HG03457 (cell line): ENCODE measurements at regions not wholly inside any gene's neighbourhood (a gene's known extent, or its start where the extent isn't known, plus 50 kb on each side); places are given as distances from the start of the nearest gene placed in this dataset.
"Not testable (repeated sequence)": the region's sequence is repeated elsewhere in the genome, so short reads cannot be mapped to it uniquely, and the experiment has no call there.

Source experiments
- ATAC-seq: cut with Tn5 transposase; IDR thresholded peaks from one replicate; pipeline ENCODE4 v1.9.1; 2021; ENCODE audit warnings: moderate number of reproducible peaks; ENCODE audit not compliant: unreplicated experiment

DNA sequence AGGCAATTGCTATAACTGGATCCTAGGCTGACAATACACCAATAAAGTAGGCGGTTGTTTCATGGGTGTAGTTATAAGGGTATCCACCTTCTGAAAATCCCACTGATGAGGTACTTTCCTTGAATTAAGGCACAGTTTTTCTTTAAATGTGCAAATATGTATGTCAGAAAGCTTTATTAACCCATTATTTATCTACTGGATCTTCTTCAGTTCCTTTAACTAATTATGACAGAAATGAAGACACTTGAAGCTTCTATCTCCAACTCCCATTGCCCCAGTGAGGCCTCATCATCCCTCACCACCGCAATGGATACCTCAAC lies 159.6 kb upstream of the KLF3 start:
- ATAC-seq: no peak

DNA sequence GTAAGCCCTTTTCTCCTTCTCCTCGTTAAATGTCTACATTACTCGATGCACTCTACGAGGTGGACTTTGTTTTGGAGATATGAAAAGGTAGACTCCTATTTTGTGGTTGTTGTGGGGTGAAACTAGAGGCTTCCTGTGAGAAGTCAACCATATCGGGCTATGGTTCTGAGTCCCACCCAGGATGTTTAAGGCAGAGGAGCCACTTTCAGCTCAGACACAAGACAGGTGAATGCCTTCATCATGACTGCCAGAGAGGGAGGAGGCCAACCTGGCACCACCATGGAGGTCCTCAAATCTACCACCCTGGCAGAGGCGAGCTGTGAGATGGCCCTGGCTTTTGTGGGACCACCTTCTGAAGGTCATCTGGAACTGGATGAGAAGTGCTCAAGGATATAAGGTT lies 154.4 kb upstream of the KLF3 start:
- no peak for ATAC-seq

DNA sequence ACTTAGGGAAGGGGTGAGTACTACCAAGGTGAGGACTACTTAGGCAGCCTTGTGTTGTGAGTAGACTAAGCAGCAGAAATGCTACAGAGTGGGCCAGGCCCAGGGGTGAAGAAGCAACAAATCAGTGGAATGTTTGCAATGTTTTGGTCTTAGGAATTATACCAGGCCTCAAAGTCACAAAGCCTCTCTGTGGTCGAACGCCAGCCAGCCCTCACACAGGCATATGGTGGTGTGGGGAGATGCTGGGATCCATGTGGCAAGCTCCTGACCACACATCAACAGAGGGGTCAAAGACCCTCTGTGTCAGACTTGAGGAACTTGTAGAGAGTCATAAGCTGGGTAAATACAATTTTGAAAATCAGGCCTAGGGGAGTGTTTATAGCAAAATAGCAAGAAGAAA lies 153.8 kb upstream of the KLF3 start:
- no peak for ATAC-seq

DNA sequence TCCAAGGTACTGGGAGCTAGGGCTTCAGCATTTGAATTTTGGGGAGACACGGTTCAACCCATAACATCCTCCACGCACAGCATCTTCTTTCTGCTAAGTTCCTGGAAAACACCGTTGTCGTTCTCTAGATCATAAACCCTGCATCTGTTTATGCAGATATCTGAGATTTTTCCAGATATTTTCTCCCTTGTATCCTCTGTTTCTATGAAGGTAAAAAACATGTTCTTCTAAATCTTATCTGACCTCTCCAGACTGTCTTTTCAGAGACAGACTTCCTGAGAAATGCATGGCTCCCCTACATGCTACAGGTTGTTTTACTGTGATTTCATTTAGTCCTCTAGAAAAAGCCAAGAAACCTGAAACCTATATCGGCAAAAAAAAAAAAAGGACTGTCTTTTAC lies 152.3 kb upstream of the KLF3 start:
- ATAC-seq: no peak

DNA sequence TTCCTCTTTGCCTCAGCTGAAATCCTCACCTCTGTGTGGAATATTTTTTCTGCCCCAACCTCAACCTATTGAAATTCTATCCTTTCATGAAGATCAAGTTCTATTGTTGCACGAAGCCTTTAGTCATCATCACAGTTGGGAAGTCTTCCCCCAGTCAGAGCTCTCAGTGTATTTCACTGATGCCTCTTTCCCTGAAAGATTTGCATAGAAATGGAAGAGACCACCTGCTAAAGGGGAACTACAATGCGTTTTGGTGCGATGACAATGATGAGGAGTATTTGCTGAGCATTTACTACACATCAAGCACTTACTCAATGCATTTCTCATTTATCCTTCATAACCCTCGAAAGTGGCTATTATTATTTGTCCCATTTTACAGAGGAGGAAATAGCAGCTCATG lies 151.2 kb upstream of the KLF3 start:
- ATAC-seq: no peak

DNA sequence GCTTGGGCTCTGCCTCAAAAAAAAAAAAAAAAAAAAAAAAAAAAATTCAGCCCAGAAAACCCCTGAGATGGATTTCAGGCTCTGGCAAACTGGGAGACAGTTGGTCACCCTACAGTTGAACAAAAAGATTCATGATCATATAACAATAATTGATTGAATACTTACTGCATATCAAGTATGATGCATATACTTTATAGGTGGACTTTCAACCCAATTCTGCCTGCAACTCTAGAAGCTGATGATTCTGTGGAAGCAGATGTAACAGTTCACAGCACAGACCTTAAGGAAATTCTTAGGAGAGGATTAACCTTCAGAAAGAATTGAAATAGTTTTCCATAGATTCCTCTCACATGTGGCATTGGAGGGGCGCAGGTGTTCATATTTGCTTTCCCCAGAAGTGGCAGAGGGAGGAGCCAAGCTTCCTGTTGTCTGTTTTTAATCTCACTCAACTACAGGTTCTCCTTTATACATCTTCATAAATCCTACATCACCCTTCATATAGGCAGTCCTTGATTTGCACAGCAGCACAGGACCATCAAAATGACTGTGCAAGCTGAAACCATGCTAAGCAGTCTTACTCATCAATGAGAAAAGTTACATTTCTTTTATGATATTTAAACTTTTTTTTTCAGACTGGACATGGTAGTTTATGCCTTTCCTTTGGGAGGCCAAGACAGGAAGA lies 149.4 kb upstream of the KLF3 start:
- no peak for ATAC-seq

DNA sequence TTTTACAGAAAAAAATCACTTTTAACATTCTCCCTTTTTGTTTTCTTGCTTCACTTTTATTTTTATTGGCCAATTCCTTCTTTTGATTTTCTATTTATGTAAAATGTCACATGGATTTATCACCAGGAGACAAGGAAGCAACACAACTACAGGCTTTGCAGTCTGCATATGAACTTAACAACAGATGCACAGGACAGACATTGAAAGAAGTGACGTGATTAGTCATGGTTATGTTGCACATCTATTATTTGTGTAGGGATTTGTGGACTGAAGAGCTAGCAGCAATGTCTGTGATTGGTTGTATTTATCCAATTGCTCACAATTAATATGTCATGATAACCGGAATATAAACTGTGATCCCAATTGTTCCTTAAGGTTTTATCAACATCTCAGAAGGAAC lies 147.8 kb upstream of the KLF3 start:
- no peak for ATAC-seq

DNA sequence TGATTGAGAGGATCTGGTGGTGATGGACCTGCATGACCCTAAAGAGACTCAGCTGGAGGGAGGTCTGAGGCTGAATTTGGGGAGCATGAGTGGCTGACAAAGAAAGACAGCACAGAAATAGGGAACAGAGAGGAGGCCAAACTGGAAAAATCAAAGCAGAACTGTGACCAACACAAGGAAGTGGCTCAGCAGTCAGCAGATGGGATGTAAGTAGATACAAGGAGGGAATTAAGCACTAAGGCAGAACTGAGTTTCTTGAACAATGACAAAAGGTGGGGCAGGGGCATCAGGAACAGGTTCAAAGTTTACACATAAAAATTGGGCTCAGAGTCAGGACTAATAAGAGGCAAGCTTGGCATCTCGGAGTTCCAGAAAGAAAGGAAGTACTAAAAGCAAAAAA lies 144.3 kb upstream of the KLF3 start:
- no peak for ATAC-seq

DNA sequence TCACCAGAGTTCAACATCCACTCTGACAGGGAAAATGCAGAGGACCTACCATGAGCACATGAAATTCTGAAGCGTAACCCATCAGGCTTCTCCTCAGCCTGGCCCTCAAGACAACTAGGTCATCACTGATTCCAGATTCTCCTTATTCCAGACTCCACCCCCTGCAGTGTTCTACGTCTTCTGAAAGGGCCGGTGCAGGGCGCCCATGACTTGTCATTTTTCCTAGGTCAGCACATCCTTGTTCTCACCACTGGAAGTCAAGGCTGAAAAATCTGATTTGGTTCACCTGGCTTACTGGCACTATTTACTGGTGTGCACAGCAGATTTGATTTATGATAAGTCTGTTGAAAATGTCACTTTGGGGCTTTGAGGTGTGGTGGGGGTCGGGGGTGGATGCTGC lies 140.9 kb upstream of the KLF3 start:
- ATAC-seq: no peak

DNA sequence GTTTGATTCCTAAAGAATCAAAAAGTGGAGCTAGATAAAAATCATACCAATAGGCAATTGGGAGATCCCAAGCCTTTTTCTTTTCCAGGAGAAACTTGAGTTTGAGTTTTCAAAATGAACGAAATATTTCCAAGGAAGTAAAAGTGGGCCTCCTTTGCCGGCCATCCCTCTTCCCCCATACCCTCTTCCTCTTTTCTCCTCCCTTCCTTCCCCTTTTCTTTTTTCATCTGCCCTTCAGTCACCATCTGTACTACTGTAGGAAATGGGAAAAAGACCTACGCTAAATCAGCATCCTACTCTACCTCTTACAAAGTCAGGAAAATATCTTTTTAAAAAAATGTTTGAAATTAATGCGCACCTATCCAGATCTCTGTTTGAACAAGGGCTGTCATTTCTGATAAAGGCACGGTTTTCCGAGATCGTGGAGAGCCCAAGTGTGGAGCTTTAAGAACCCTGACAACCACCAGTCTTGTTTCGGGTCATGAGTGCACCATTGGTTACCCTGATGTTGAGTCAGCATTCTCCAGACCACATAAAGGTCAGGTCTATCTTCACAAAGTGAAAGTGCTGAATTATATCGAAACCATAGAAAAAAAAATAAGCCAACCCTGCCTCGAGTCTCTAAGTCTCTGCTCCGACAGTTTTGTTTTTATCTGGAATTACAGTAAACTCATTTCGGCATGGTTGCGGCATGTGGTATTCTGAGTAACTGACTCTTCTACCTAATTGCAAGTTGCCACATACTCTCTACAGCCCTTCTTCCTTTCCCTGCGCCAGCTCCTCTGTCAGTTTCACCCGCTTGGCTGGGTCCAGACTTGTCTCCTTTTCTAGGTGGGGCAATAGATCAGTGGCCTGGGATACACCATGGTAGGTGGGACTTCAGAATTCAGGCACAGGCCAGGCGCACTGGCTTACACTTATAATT lies 140.2 kb upstream of the KLF3 start:
- peak; percentile 91 for ATAC-seq

DNA sequence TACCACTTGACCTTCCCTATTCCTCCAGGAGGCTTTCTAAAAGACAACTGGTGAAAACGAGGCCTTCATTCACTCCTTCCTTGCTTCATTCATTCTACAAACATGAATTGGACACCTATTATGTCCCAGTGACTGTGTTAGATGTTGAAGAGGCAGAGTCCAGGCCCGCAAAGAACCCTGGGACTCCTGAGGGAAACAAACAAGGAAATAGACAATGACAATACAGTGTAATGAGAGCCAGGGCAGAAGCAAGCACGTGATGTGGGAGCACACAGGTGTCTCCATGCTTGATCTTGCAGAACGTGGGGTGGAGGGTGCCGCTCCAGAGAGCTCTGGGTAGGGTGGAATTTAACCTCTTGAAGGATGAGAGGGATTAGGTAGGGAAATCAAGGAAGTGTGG lies 137.6 kb upstream of the KLF3 start:
- no peak for ATAC-seq

DNA sequence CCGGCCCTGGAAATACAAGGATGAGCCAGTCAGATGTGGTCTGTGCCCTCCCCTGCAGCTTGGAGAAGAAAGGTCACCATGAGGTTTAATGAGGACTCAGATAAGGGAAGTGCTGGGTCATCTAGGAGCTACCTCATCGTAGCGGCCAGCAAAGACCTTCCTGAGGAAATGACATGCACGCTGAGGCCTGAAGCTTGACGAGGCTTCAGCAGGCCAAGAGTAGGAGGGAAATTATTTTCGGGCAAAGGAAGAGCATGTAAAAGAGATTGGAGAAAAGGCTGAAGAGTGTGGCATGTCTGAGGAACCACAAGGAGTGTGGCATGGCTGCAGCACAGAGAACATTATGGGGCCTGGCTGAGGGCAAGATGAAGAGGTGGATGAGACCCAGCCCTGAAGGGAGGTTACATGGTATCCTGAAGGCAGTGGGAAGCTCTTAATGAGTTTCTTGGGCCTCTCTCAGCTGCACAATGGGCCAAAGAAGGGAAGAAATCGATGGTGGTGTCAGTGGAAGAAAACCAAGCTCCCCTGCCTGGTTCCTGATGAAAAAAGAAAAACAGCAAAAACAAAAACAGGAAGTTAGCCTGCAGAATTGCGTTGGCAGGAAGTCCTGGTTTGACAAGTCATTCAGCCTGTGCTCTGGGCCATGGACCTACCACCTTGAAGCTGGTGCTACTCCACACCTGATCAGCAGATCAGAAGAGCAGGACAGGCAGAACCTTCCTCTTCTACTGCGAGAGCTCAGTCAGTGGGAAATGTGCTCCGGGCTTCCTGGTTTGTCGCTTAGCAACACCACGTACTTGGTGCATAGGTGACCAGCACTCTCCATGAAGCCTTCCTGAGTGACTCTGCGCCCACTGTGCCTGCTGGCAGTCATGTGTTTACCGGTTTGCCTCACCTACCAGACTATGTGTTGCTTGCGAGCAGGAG lies 134.5 kb upstream of the KLF3 start:
- no peak for ATAC-seq

DNA sequence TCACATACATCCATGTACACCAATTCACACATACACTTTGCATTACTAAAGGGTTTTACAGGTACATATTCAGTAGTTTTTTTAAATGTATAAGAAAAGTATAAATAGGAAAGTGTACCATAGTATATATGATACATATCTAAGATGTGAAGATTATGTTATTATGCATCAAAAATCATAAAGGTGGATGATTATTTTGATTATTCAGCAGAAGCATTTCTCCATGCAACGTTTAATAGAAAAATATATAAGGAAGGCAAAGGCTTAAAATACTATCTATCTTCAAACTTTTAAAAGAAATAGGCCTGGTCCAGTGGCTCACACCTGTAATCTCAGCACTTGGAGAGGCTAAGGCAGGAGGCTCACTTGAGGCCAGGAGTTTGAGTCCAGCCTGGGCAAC lies 133.5 kb upstream of the KLF3 start:
- ATAC-seq: no peak

DNA sequence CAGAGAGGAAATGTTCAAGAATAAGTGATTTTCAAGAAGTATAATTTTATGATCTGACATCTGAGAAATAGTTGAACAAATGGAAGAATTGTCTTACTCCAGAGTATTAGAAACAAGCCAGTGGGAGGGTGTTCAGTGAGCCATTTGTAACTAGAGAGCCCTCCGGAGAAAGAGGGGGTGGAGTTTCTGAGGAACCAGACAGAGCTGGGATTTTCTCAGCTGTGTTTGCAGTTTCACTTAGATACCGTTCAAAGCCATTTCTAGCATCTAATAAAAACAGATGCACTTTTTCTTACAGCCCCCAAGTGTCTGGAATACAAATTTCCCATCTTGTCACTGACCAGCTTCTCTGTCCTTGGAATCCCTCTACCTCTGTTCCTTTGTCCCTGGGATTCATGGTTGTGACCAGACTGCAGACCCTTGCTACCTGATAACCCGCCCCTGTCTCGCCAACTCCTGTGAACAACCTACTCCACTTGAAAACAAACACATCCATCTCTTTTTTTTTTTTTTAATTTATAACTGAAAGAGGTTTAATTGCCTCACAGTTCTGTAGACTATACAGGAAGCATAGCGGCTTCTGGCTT lies 132.8 kb upstream of the KLF3 start:
- no peak for ATAC-seq

DNA sequence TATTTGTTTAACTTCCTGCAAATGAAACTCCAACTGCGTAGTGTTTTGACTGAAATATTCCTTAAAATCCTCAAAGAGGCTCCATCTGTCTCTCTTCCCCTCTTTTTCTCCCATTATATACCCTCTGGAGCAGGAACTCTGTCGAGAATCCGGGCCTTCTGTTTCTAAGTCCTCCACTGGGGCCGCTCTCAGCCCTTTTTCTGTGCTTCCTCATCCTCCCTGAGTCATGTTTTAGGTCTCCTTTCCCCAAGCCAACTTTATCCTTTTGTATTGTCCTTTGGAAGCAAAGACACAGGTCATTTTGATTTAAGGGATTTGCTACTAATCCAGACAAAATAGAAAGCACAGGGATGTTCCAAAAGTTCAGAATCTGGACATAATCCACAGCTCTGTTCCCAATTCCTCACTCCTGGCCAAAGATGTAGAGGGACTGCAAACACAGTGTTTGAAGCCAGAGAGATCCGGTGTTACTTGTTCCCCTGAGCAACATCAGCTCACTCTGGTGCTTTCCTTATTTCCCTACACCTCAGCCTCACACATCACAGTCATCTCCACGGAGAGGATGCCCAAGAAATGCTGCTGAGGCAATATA lies 131.0 kb upstream of the KLF3 start:
- no peak for ATAC-seq

DNA sequence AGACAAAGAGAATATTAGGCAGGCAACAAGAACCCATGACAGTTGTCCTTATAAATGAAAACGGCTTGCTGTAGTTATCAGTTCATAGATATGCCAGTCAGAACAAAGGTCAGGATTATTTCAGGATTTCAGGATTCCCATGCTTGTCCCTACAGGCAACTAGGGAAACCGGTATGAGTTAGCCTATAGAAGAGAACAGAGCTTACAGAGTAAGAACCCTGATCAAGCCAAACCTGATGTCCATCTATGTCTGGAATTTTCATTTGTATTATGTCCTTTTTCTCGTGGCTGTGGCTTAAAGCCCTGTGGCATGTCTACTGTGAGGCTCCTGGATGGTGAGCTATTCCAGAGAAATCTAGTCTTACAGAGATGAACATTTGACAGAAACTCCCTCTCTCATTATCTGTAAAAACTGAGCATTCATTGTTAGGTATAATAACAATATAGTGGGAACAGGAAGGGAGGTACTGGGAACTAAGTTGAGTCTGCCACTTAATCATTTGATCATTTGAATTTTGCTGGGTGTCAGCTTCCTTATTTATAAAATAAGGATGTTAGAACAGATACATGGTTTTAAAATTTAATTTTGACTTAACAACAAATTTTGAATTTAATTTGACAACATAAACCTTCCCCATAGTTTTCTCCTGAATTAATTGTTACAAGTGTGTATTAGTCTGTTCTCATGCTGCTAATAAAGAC lies 129.5 kb upstream of the KLF3 start:
- no peak for ATAC-seq

DNA sequence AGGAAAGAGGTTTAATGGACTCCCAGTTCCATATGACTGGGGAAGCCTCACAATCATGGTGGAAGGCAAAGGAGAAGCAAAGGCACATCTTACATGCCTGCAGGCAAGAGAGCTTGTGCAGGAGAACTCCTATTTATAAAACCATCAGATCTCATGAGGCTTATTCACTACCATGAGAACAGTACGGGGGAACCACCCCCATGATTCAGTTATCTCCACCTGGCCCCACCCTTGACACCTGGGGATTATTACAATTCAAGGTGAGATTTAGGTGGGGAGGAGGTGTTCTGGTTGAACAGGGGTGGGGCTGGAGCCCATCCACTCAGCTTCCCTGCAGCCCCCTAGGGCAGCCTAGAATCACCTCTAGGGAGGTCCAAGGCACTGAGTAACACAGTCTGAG lies 128.9 kb upstream of the KLF3 start:
- not testable (repeated sequence) for ATAC-seq

DNA sequence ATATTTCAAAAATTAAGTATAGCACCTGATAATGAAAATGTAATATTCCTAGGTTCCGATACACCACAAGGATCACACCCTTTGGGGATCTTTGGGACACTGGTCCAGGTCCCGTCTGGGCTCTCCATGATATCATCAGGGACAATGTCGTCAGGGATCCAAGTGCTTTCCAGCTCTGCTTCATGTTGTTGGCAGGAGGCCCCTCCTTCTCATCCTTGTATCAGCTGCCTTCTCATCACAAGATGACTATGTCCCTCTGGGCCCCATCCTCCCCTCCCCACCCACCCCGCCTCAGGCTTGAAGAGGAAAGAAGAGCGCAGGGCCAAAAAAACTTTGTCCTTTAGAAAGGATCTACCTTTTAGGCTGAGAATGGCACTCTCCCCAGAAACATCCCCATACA lies 128.3 kb upstream of the KLF3 start:
- no peak for ATAC-seq

DNA sequence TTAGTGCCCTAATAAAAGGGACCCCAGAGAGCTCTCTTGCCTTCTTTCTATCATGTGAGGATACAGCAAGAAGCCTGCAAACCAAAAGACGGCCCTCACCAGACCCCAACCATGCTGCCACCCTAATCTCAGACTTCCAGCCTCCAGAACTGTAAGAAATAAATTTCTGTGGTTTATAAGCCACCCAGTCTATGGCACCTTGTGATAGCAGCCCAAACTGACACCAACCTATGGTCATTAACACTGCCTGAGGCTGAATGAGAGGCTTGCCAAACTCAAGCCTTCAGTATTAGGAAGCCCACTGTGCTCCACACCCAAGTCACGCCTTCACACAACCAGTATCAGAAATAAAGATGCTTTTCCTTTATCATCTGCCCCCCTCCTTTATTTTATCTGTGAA lies 127.3 kb upstream of the KLF3 start:
- ATAC-seq: no peak

DNA sequence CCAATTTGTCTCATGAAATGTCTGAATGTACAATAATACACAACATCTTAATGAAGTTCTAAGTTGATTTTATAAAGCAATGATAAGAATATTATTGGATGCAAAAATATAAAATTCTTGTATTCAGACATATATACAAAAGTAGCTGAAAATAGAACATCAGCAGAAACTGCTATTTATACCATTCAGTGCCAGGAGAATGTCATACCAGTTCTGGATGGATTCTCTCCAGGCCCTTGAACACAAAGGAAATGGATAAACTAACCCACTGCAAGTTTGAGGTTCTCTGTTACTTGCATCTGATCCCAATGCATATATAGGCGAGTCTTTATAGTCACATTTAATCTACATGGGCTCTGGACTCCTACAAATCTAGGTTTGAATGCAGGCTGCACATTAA lies 126.3 kb upstream of the KLF3 start:
- ATAC-seq: no peak
